D721Med (cell line): ENCODE measurements at regions not wholly inside any gene's neighbourhood (a gene's known extent, or its start where the extent isn't known, plus 50 kb on each side); places are given as distances from the start of the nearest gene placed in this dataset.
"Not testable (repeated sequence)": the region's sequence is repeated elsewhere in the genome, so short reads cannot be mapped to it uniquely, and the experiment has no call there.

ENCODE experiments used
- DNase-seq: peaks from one replicate; pipeline ENCODE4 v3.0.0; 2011; ENCODE audit warnings: low spot score; ENCODE audit not compliant: insufficient read length
- FAIRE-seq: peaks from 2 replicates; lab custom pipeline; 2011; peaks lifted over from hg19 to GRCh38; lab: Jason Lieb, UNC
- TF ChIP-seq, protein P1 (sequence below): IDR thresholded peaks from 2 replicates; pipeline ENCODE4 v1.5.1; 2012; ENCODE audit warnings: mild to moderate bottlenecking, control low read depth; ENCODE audit not compliant: insufficient read depth; ENCODE audit errors: missing control alignments

DNA sequence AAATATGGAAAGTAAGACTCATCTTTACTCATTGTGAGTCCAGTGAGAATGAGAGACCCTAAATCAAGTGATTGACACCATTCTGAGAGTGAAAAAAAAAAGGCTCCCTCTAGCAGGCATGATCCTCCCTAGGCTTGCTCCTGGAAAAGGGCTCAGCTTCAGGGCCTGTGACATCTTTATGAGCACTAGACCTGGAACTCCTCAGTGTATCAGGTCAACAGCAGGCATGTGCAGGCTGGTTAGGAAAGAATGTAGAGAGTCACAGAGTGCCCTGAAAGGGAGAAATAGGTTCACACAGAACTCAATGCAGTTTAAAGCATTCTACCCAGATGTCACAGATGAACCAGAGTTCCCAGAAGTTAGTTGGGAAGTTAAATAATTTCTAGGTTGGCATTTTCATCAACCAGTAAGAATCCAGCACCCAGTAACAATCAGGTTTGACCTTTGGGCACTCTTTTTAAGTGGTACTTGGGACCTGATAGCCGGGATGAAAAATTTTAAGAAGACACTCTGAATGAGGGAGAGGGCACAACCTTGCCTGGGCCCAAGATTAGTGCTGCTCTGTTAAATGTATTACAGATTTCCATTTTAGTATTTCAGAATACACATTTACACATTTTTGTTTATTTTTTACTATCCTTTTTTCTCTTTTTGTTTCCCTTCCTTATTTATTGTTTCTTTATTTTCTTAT lies 828.8 kb downstream of the C12orf50 start:
- TF ChIP-seq, protein P1, sequence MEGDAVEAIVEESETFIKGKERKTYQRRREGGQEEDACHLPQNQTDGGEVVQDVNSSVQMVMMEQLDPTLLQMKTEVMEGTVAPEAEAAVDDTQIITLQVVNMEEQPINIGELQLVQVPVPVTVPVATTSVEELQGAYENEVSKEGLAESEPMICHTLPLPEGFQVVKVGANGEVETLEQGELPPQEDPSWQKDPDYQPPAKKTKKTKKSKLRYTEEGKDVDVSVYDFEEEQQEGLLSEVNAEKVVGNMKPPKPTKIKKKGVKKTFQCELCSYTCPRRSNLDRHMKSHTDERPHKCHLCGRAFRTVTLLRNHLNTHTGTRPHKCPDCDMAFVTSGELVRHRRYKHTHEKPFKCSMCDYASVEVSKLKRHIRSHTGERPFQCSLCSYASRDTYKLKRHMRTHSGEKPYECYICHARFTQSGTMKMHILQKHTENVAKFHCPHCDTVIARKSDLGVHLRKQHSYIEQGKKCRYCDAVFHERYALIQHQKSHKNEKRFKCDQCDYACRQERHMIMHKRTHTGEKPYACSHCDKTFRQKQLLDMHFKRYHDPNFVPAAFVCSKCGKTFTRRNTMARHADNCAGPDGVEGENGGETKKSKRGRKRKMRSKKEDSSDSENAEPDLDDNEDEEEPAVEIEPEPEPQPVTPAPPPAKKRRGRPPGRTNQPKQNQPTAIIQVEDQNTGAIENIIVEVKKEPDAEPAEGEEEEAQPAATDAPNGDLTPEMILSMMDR = no peak
- DNase-seq (no peak), FAIRE-seq (no peak)

DNA sequence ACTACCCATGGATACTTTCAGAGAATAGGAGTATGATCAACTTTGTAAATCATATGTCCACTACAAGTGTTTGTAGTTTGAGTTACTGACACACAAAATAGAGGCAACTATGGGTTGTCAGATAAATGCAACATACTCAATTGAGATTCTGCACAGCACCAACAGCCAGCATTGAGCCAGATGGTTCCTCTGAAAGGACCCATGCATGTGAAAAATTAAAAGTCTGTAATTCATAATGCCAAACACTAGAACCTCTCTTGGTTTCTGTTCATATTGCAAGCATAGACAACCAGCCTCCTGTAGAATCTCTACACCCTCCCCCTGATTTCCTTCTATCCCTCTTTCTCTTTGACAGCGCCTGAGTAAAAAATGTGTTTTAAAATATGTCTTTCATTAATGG lies 831.0 kb downstream of the C12orf50 start:
- no peak for DNase-seq
- FAIRE-seq = no peak
- TF ChIP-seq, protein P1 = no peak

DNA sequence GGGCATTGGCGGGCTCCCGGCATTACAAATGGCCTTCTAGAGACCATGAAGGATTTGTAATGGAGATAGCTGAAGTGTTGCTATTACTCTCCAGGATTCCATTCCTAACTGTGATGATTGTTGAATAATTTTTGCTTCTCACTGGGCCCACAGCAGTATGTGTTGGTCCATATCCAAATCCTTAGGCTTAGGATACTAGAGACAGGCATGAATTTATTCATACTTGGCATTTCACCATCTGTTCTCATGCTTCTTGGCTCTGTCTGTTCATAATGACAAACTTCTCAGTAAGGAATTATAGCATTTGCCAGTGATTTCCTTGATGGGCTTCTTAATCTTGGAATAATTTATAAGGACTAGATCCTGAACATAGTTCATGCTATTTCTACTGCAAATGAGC lies 832.9 kb downstream of the C12orf50 start:
- TF ChIP-seq, protein P1 = no peak
- FAIRE-seq (no peak), DNase-seq (no peak)

DNA sequence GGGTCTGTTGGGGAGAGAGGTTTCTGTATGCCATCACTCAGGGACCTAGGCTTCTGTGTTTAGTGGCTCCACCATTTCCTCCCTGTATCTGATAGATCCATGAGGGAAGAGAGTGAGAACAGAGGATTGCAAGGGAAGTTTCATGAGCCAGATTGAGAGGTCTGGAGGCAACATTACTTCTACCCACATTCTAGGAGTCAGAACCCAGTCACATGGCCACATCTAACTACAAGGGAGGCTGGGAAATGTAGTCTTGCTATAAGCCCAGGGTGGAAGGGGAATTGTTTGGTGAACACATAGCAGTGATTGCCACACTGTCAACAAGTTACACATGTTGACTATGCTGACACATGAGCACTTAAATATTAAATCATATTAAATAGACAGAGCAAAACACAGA lies 834.8 kb downstream of the C12orf50 start:
- FAIRE-seq, DNase-seq: not testable (repeated sequence)

DNA sequence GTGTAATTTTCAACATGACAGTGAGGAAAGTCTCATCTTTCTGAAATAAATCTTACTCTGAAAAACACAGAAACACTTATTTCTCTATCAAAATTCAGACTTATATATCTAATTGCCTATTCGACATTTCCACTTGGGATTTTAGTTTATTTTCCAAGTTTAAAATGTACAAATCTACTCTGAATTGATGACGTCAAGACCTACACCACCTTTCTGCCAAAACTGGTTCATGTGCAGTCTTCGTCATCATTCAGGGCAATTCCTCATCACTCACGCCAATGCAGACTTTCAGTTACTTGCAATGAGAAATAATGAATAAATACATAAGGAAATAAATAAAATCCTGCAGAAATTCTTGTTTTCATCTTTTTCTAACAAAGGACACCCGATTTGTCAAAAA lies 843.8 kb downstream of the C12orf50 start:
- TF ChIP-seq, protein P1 = no peak
- FAIRE-seq (no peak), DNase-seq (no peak)

DNA sequence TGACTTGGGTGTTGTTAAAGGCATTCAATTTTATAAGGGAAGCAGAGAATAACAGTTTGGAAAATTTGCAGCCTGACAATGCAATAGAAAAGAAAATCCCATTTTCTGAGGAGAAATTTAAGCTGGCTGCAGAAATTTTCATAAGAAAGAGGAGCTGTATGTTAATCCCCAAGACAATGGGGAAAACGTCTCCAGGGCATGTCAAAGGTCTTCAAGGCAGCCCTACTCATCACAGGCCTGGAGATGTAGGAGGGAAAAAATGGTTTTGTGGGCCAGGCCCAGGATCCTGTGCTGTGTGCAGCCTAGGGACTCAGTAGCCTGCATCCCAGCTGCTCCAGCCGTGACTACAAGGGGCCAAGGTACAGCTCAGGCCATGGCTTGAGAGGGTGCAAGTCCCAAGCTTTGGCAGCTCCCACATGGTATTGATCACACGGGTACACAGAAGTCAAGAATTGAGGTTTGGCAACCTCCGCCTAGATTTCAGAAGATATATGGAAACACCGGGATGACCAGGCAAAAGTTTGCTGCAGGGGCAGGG lies 846.4 kb downstream of the C12orf50 start:
- DNase-seq (no peak), FAIRE-seq (no peak)
- TF ChIP-seq, protein P1 = no peak

DNA sequence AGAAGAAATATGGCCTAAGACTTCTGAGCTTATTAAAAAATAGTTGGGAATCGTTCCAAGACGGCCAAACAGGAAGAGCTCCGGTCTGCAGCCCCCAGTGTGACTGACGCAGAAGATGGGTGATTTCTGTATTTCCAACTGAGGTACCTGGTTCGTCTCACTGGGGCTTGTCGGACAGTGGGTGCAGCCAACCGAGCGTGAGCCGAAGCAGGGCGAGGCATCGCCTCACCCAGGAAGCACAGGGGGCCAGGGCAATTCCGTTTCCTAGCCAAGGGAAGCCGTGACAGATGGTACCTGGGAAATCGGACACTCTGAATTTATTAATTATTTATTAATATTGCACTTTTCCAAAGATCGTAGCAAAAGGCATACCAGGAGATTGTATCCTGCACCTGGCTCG lies 857.8 kb downstream of the C12orf50 start:
- FAIRE-seq (no peak), DNase-seq (no peak)
- TF ChIP-seq, protein P1 = no peak

DNA sequence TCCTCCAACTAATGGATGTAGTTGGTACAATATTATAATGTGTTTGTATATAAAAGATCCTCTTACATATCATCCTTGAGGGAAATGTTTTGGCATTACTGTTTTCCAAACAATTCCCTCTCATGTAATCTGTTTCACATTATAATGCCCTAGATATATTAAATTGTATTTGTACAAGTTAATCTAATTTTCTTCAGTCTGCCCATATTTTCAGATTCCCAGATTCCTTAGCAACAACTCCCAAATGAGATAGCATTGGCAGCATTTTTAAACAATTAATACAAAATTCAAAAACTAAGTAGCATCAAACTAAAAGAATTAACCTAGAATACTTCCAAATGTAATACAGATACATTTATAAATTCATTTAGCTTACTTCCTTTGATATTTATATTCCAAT lies 860.2 kb downstream of the C12orf50 start:
- FAIRE-seq (no peak), DNase-seq (no peak)
- TF ChIP-seq, protein P1 = no peak
